H1 (cell line): ENCODE measurements at regions not wholly inside any gene's neighbourhood (a gene's known extent, or its start where the extent isn't known, plus 50 kb on each side); places are given as distances from the start of the nearest gene placed in this dataset.

Source experiments
- CTCF ChIA-PET: fragments of 300-600 bp; sonication (Branson Sonifier 250); formaldehyde crosslinking; loops from one replicate; lab custom pipeline; 2021; ENCODE audit not compliant: partially characterized antibody; lab: Charles Lee
- POLR2A ChIA-PET: fragments of 300-600 bp; sonication (Branson Sonifier 250); formaldehyde crosslinking; loops from one replicate; lab custom pipeline; 2021; ENCODE audit warnings: inconsistent platforms; ENCODE audit not compliant: partially characterized antibody; lab: Charles Lee
- DNase-seq, 2 experiments: peaks; one replicate each; pipeline versions ENCODE4 v3.0.0 to v3.0.0-alpha.2; 2010 to 2022; ENCODE audit warnings: low spot score in 2 of 2, low read depth in 1 of 2, mixed read lengths in 1 of 2
- FAIRE-seq: peaks from 2 replicates; lab custom pipeline; 2011; peaks lifted over from hg19 to GRCh38; lab: Jason Lieb, UNC
- H2AFZ ChIP-seq: 2 replicates; pipeline ENCODE4 v1.8.1; 2012; ENCODE audit warnings: low read length, inconsistent platforms
- H2AK5ac ChIP-seq: 2 replicates; pipeline ENCODE4 v1.6.1; 2013; ENCODE audit warnings: low read depth, low read length
- H2BK120ac ChIP-seq: replicated peaks from 2 replicates; pipeline ENCODE3; 2013; ENCODE audit warnings: low read depth, low read length, inconsistent platforms
- H2BK12ac ChIP-seq: 2 replicates; pipeline ENCODE4 v1.6.1; 2013; ENCODE audit warnings: low read depth, low read length
- H2BK15ac ChIP-seq: 2 replicates; pipeline ENCODE4 v1.6.1; 2013; ENCODE audit warnings: low read length
- H2BK20ac ChIP-seq: 2 replicates; pipeline ENCODE4 v1.6.1; 2013; ENCODE audit warnings: low read length
- H2BK5ac ChIP-seq: 2 replicates; pipeline ENCODE4 v1.6.1; 2013; ENCODE audit warnings: low read depth, low read length
- H3K14ac ChIP-seq: 2 replicates; pipeline ENCODE4 v1.6.1; 2013; ENCODE audit warnings: inconsistent platforms; ENCODE audit not compliant: insufficient read length
- H3K18ac ChIP-seq: 2 replicates; pipeline ENCODE4 v1.6.1; 2013; ENCODE audit warnings: low read length; ENCODE audit errors: extremely low read depth
- H3K23ac ChIP-seq: 2 replicates; pipeline ENCODE4 v1.6.1; 2013; ENCODE audit warnings: inconsistent platforms; ENCODE audit not compliant: insufficient read length
- H3K23me2 ChIP-seq: 2 replicates; pipeline ENCODE4 v1.6.1; 2013; ENCODE audit warnings: low read depth, low read length
- H3K27ac ChIP-seq: 2 replicates; pipeline ENCODE4 v1.6.1; 2011; ENCODE audit warnings: low read depth, low read length, inconsistent platforms
- H3K27me3 ChIP-seq, 4 experiments: replicated peaks in 1 of 4; 1 replicate in 1 of 4; 2 replicates in 3 of 4; pipeline versions ENCODE4 v1.6.1 to v1.8.1; 2011 to 2013; ENCODE audit warnings: low read length in 3 of 4, mild to moderate bottlenecking in 3 of 4, inconsistent platforms in 2 of 4, mixed read lengths in 2 of 4, moderate library complexity in 1 of 4; ENCODE audit not compliant: control insufficient read depth in 3 of 4, insufficient read depth in 3 of 4; ENCODE audit errors: extremely low read depth in 1 of 4
- H3K36me3 ChIP-seq, 4 experiments: 2 replicates each; pipeline versions ENCODE4 v1.6.1 to v1.8.1; 2011 to 2013; ENCODE audit warnings: mild to moderate bottlenecking in 4 of 4, low read length in 3 of 4, moderate library complexity in 2 of 4, control low read depth in 1 of 4, inconsistent platforms in 1 of 4; ENCODE audit not compliant: insufficient read depth in 4 of 4, control insufficient read depth in 2 of 4
- H3K4ac ChIP-seq: replicated peaks from 2 replicates; pipeline ENCODE3; 2013; ENCODE audit warnings: low read length, low read depth, mixed read lengths, inconsistent platforms; ENCODE audit not compliant: insufficient read length
- H3K4me1 ChIP-seq, 4 experiments: replicated peaks in 1 of 4; 1 replicate in 1 of 4; 2 replicates in 3 of 4; pipeline versions ENCODE4 v1.6.1 to v1.8.1; 2011 to 2013; ENCODE audit warnings: low read length in 3 of 4, inconsistent platforms in 2 of 4, mixed read lengths in 1 of 4; ENCODE audit not compliant: insufficient read depth in 4 of 4, control insufficient read depth in 3 of 4
- H3K4me2 ChIP-seq, 2 experiments: 2 replicates each; pipeline versions ENCODE4 v1.6.1 to v1.8.1; 2011 to 2013; ENCODE audit warnings: low read depth in 2 of 2, low read length in 2 of 2, control low read depth in 1 of 2, inconsistent platforms in 1 of 2, mild to moderate bottlenecking in 1 of 2; ENCODE audit not compliant: insufficient read depth in 1 of 2
- H3K4me3 ChIP-seq, 4 experiments: fragments of 200-600, 300-600 bp in 1 of 4; sonication (generic), shearing (Covaris generic), sonication (Bioruptor Twin) in 1 of 4; 2 replicates each; pipeline versions ENCODE4 v1.5.1 to v1.8.1; 2011 to 2016; ENCODE audit warnings: low read length in 4 of 4, low read depth in 3 of 4, control low read depth in 2 of 4, inconsistent platforms in 2 of 4, mild to moderate bottlenecking in 2 of 4, mixed read lengths in 1 of 4, moderate library complexity in 1 of 4; ENCODE audit not compliant: insufficient read depth in 2 of 4; ENCODE audit errors: extremely low read depth in 1 of 4
- H3K56ac ChIP-seq: replicated peaks from 2 replicates; pipeline ENCODE3; 2013; ENCODE audit warnings: low read depth, mild to moderate bottlenecking, mixed read lengths, low read length, inconsistent platforms; ENCODE audit not compliant: insufficient read length
- H3K79me1 ChIP-seq: 2 replicates; pipeline ENCODE4 v1.6.1; 2013; ENCODE audit warnings: low read depth, low read length, control low read depth
- H3K79me2 ChIP-seq, 2 experiments: 2 replicates each; pipeline versions ENCODE4 v1.6.1 to v1.8.1; 2012 to 2013; ENCODE audit warnings: low read length in 2 of 2, mild to moderate bottlenecking in 2 of 2, inconsistent platforms in 1 of 2; ENCODE audit not compliant: insufficient read depth in 2 of 2, control insufficient read depth in 1 of 2
- H3K9ac ChIP-seq, 4 experiments: replicated peaks in 1 of 4; 1 replicate in 1 of 4; 2 replicates in 3 of 4; pipeline versions ENCODE4 v1.6.1 to v1.8.1; 2011 to 2013; ENCODE audit warnings: low read depth in 3 of 4, low read length in 3 of 4, control low read depth in 2 of 4, mild to moderate bottlenecking in 2 of 4, moderate library complexity in 2 of 4, inconsistent platforms in 1 of 4; ENCODE audit errors: extremely low read depth in 1 of 4
- H3K9me3 ChIP-seq, 2 experiments: 2 replicates each; pipeline versions ENCODE4 v1.6.1 to v1.8.1; 2012 to 2013; ENCODE audit warnings: mild to moderate bottlenecking in 2 of 2, moderate library complexity in 2 of 2, control low read depth in 1 of 2, inconsistent platforms in 1 of 2, low read depth in 1 of 2, low read length in 1 of 2, mixed read lengths in 1 of 2; ENCODE audit not compliant: insufficient read depth in 2 of 2
- H4K20me1 ChIP-seq, 2 experiments: replicated peaks in 1 of 2; 2 replicates each; pipeline versions ENCODE3 to v1.8.1; 2011 to 2013; ENCODE audit warnings: inconsistent platforms in 2 of 2, low read length in 2 of 2, mild to moderate bottlenecking in 1 of 2; ENCODE audit not compliant: insufficient read depth in 2 of 2, control insufficient read depth in 1 of 2
- H4K5ac ChIP-seq: 2 replicates; pipeline ENCODE4 v1.6.1; 2013; ENCODE audit warnings: low read length, low read depth, mixed read lengths, inconsistent platforms; ENCODE audit not compliant: insufficient read length
- H4K8ac ChIP-seq: 2 replicates; pipeline ENCODE4 v1.8.0; 2013; ENCODE audit warnings: mild to moderate bottlenecking, moderate library complexity, low read length, inconsistent platforms; ENCODE audit not compliant: insufficient read depth; ENCODE audit errors: extremely low read depth
- H4K91ac ChIP-seq: replicated peaks from 2 replicates; pipeline ENCODE3; 2013; ENCODE audit warnings: low read length, mixed read lengths, inconsistent platforms; ENCODE audit not compliant: insufficient read length
- BRCA1 ChIP-seq: IDR thresholded peaks from 2 replicates; pipeline ENCODE4 v1.6.1; 2012; ENCODE audit warnings: low read depth, low read length, improper control_type of control experiment
- CBX5 ChIP-seq: fragments of 300-800, 300-1000 bp; sonication (generic); IDR thresholded peaks from 2 replicates; pipeline ENCODE4 v1.7.1; 2016; ENCODE audit warnings: antibody characterized with exemption, low read length, low read depth
- CBX8 ChIP-seq: fragments of 300-800, 300-1000 bp; sonication (generic); IDR thresholded peaks from 2 replicates; pipeline ENCODE4 v1.7.1; 2016; ENCODE audit warnings: low read depth, low read length, borderline replicate concordance
- GTF2F1 ChIP-seq: IDR thresholded peaks from 2 replicates; pipeline ENCODE4 v1.6.1; 2012; ENCODE audit warnings: low read depth, low read length, improper control_type of control experiment, borderline replicate concordance
- HDAC6 ChIP-seq: IDR thresholded peaks from one replicate; pipeline ENCODE4 v1.7.1; 2012; ENCODE audit warnings: low read depth, mild to moderate bottlenecking, inconsistent platforms, low read length, moderate library complexity
- SP2 ChIP-seq: IDR thresholded peaks from 2 replicates; pipeline ENCODE4 v1.6.1; 2012; ENCODE audit warnings: mild to moderate bottlenecking, low read length, inconsistent platforms
- WGBS, 2 experiments: shearing (Covaris generic) in 1 of 2; methylation state at CpG; one replicate each; pipeline versions ENCODE4 v1.1.6 to v1.1.7; 2013 to 2015; ENCODE audit warnings: low lambda C conversion rate in 2 of 2, mixed read lengths in 2 of 2, inconsistent platforms in 1 of 2, low coverage in 1 of 2, missing lambda C conversion rate in 1 of 2; ENCODE audit not compliant: insufficient replicate concordance in 2 of 2, insufficient coverage in 1 of 2, insufficient read length in 1 of 2; ENCODE audit errors: extremely low coverage in 1 of 2, missing lambda C conversion rate in 1 of 2; 5-methylcytosine and 5-hydroxymethylcytosine counted together

GRCh38 chr5:26690511-26690910, 347.9 kb downstream of the CDH9 start:
- Histone ChIP-seq H3K36me3 (no peaks in the 10 kb centered on the region), H3K23me2 (no peaks in the 10 kb centered on the region), H3K18ac (no peak overlapping the region), H3K56ac (no peak overlapping the region), H2BK120ac (no peak overlapping the region), H3K9me3 (no peaks in the 10 kb centered on the region), H2BK15ac (no peak overlapping the region), H3K4me2 (no peak overlapping the region), H3K27ac (no peak overlapping the region), H3K4me1 (no peaks in the 10 kb centered on the region), H2AK5ac (no peak overlapping the region), H3K4ac (no peak overlapping the region), H2AFZ (no peak overlapping the region), H2BK12ac (no peak overlapping the region), H4K8ac (no peak overlapping the region), H4K91ac (no peak overlapping the region), H3K79me2 (no peaks in the 10 kb centered on the region), H4K5ac (no peak overlapping the region), H3K9ac (no peak overlapping the region), H4K20me1 (no peaks in the 10 kb centered on the region), H3K79me1 (no peaks in the 10 kb centered on the region), H3K4me3 (no peak overlapping the region), H2BK20ac (no peak overlapping the region), H3K27me3 (no peaks in the 10 kb centered on the region), H2BK5ac (no peak overlapping the region), H3K14ac (no peak overlapping the region), H3K23ac (no peak overlapping the region)
- ChIA-PET POLR2A (no interaction called here), CTCF (interaction anchor here (2.6 kb wide), 1 partner anchor 11 kb away, joined by 10 read pairs; no protein-coding TSS in a partner anchor)
- no peak for DNase-seq
- FAIRE-seq = no peak
- WGBS, 2 experiments = 81% methylated on average over 1 of the region's 1 CpG; no CpG with 5 or more reads in 1 of the 2 experiments
- no peak for TF ChIP-seq CBX5
- no peak for TF ChIP-seq CBX8
- no peak for TF ChIP-seq SP2
- no peak for TF ChIP-seq BRCA1
- no peak for TF ChIP-seq GTF2F1
- no peak for TF ChIP-seq HDAC6
